ENCODE measurements at regions not wholly inside any gene's neighbourhood (a gene's known extent, or its start where the extent isn't known, plus 50 kb on each side); places are given as distances from the start of the nearest gene placed in this dataset.
"Not testable (repeated sequence)": the region's sequence is repeated elsewhere in the genome, so short reads cannot be mapped to it uniquely, and the experiment has no call there.

DNA sequence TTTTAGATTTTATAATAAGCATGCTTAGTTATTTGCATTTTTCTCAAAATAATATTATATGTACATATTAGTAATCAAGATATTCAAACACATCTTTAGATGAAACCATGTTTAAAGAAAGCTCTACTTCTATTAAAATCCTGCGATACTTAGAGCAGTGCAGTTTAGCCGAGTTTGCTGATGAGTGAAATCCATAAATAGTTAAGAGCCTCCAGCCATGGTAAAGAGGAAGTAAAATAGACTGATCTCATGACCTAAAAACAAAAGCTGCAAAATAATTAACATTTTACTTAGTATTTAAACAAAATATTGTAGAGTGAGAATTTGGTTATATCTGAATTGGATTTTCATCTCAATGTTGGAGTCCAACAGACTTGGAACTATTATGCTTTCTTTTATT lies 147.4 kb upstream of the NRIP1 start (continued):
- TF ChIP-seq CREB1 (CRISPR knock-in tag; IDR thresholded peaks at IDR 0.05; ENCODE audit: low read depth) (no peak), JUNB (IDR thresholded peaks at IDR 0.05; ENCODE audit: unreplicated experiment) (no peak), POLR2AphosphoS5 (IDR thresholded peaks at IDR 0.05; ENCODE audit: low read depth) (no peak), EZH2 (IDR thresholded peaks at IDR 0.05; ENCODE audit: low read depth, unreplicated experiment) (no peak)

GRCh38 chr21:15218476-15218875 lies 153.7 kb upstream of the NRIP1 start:
- H3K27ac ChIP-seq (ENCODE audit: low read depth); ATAC-seq; H3F3A ChIP-seq (replicated peaks; ENCODE audit: low read depth); H4K20me1 ChIP-seq (replicated peaks; ENCODE audit: insufficient read depth); H3K36me3 Mint-ChIP-seq (ENCODE audit: low read depth); H3K9me2 ChIP-seq (ENCODE audit: insufficient read depth); H3K4me2 ChIP-seq; H2AFZ ChIP-seq; H3K27me3 Mint-ChIP-seq (ENCODE audit: insufficient read depth, low read depth, poor library complexity); DNase-seq (ENCODE audit: low spot score); H3K4me3 ChIP-seq; H3K4me3 Mint-ChIP-seq; H3K27ac Mint-ChIP-seq; H3K79me2 ChIP-seq (replicated peaks; ENCODE audit: insufficient read depth); H3K9me3 Mint-ChIP-seq; H3K36me3 ChIP-seq (ENCODE audit: insufficient read depth): not testable (repeated sequence)
- Histone ChIP-seq H3K27me3 (ENCODE audit: insufficient read depth) (peaks cover 11% of the 10 kb centered on the region), H3K4me1 (ENCODE audit: insufficient read depth) (peaks cover 20% of the 10 kb centered on the region)
- peaks cover 26% of the 10 kb centered on the region for H3K4me1 Mint-ChIP-seq

GRCh38 chr21:15219039-15219438 lies 154.2 kb upstream of the NRIP1 start:
- Histone ChIP-seq H3K79me2 (replicated peaks; ENCODE audit: insufficient read depth) (no peaks in the 10 kb centered on the region), H3F3A (replicated peaks; ENCODE audit: low read depth) (no peaks in the 10 kb centered on the region)
- no peaks in the 10 kb centered on the region for H3K36me3 Mint-ChIP-seq (ENCODE audit: low read depth)
- TF ChIP-seq EZH2phosphoT487 (IDR thresholded peaks at IDR 0.05; ENCODE audit: unreplicated experiment) (no peak), CREB1 (CRISPR knock-in tag; IDR thresholded peaks at IDR 0.05; ENCODE audit: low read depth) (no peak), NANOG (IDR thresholded peaks at IDR 0.05; ENCODE audit: borderline replicate concordance) (no peak), EZH2 (IDR thresholded peaks at IDR 0.05; ENCODE audit: low read depth, unreplicated experiment) (no peak), ZNF462 (CRISPR knock-in tag; IDR thresholded peaks at IDR 0.05) (no peak), ZNF114 (CRISPR knock-in tag; IDR thresholded peaks at IDR 0.05) (no peak), REST (IDR thresholded peaks at IDR 0.05; ENCODE audit: unreplicated experiment) (no peak), POLR2AphosphoS5 (IDR thresholded peaks at IDR 0.05; ENCODE audit: low read depth) (no peak)

More at GRCh38 chr21:15219039-15219438, 154.2 kb upstream of the NRIP1 start:
- Mint-ChIP-seq H3K9me3 (no peaks in the 10 kb centered on the region), H3K27me3 (ENCODE audit: insufficient read depth, low read depth, poor library complexity) (peaks cover 12% of the 10 kb centered on the region), H3K4me3 (no peak overlapping the region), H3K4me1 (peaks cover 30% of the 10 kb centered on the region), H3K27ac (no peak overlapping the region)
- Histone ChIP-seq H3K4me2 (no peak overlapping the region), H3K4me1 (ENCODE audit: insufficient read depth) (peaks cover 20% of the 10 kb centered on the region), H3K36me3 (ENCODE audit: insufficient read depth) (no peaks in the 10 kb centered on the region), H2AFZ (no peak overlapping the region), H3K27ac (ENCODE audit: low read depth) (no peak overlapping the region), H3K4me3 (no peak overlapping the region), H4K20me1 (replicated peaks; ENCODE audit: insufficient read depth) (0 out of 2 replicates have a peak, but pooled peaks cover 2% of the 10 kb centered on the region), H3K9me2 (ENCODE audit: insufficient read depth) (no peaks in the 10 kb centered on the region), H3K27me3 (ENCODE audit: insufficient read depth) (peaks cover 17% of the 10 kb centered on the region)
- DNase-seq (ENCODE audit: low spot score) (no peak), ATAC-seq (no peak)

Data from GM23338 (cell line).